ENCODE measurements at regions not wholly inside any gene's neighbourhood (a gene's known extent, or its start where the extent isn't known, plus 50 kb on each side); places are given as distances from the start of the nearest gene placed in this dataset.

DNA sequence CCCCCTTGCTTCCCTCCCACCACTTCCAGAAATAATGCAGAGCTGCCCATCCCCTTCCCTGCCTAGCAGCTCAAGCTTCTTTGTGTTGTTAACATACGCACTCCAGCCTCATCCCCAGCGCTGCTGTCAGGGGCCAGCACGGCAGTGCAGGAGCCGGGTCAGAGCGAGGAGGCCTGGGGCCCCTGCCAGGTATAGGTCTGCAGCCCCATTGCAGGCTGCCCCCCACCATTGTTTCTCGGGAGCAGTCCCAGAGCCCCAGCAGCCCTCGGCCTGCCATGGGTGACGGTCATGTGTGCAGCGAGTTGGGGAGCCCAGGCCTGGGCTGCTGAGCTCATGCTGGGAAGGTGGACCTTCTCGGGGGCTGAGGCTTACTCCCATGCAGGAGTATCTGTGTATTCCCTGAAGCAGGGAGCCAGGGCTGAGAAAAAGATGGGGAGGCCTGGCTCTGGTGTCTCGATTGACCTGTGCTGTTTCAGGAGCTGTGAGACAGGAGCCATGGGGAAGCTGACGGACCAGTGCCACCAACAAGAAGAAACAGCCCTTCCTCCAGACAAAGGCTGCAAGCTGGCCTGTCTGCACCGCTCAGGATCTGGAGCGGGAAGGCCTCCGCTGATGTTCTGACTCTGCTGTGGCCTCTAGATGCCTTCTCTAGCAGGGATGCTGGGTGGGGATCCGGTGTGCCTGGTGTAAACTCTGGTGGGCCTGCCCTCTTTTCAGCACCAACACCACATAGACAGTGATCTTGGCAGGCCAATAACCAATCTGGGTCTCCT lies 220.5 kb upstream of the B3GAT1 start:
- TF ChIP-seq CTCF (IDR thresholded peaks at IDR 0.05) (no peak), POLR2A (IDR thresholded peaks at IDR 0.05) (no peak)

Data from prostate gland (tissue), 2 donors.